H1 (cell line): ENCODE measurements at regions not wholly inside any gene's neighbourhood (a gene's known extent, or its start where the extent isn't known, plus 50 kb on each side); places are given as distances from the start of the nearest gene placed in this dataset.

ENCODE experiments used
- CBX8 ChIP-seq: fragments of 300-800, 300-1000 bp; sonication (generic); IDR thresholded peaks from 2 replicates; pipeline ENCODE4 v1.7.1; 2016; ENCODE audit warnings: low read depth, low read length, borderline replicate concordance
- RFX5 ChIP-seq: IDR thresholded peaks from 2 replicates; pipeline ENCODE4 v1.6.1; 2011; ENCODE audit warnings: low read depth, low read length, improper control_type of control experiment, borderline replicate concordance
- SIN3A ChIP-seq, 2 experiments: IDR thresholded peaks in 1 of 2; conservative IDR thresholded peaks in 1 of 2; 2 replicates each; pipeline ENCODE4 v1.6.1; 2011 to 2012; ENCODE audit warnings: low read length in 2 of 2, improper control_type of control experiment in 1 of 2, low read depth in 1 of 2, mild to moderate bottlenecking in 1 of 2

- no peak for TF ChIP-seq RFX5
- no peak for TF ChIP-seq CBX8
- TF ChIP-seq SIN3A (conservative IDR thresholded peaks at IDR 0.05 in 1 of 2, IDR thresholded peaks at IDR 0.05 in 1 of 2; ENCODE audit: low read depth in 1 of 2, low read length in 2 of 2): no peak
Observed at GRCh38 chr1:72885017-72885416, 602.7 kb upstream of the NEGR1 start (continued).
